ENCODE measurements at regions not wholly inside any gene's neighbourhood (a gene's known extent, or its start where the extent isn't known, plus 50 kb on each side); places are given as distances from the start of the nearest gene placed in this dataset.
"Not testable (repeated sequence)": the region's sequence is repeated elsewhere in the genome, so short reads cannot be mapped to it uniquely, and the experiment has no call there.

- no peaks in the 10 kb centered on the region for H3K36me3 ChIP-seq
- no peak overlapping the region for H3K4me3 ChIP-seq
- no peaks in the 10 kb centered on the region for H3K9me3 ChIP-seq
- H3K4me1 ChIP-seq, result no peaks in the 10 kb centered on the region
- no peak for TF ChIP-seq CTCF (IDR thresholded peaks at IDR 0.05)
- H3K27me3 ChIP-seq, result peaks cover 0 to 36% (median 9%) of the 10 kb centered on the region in 7 donors
- DNase-seq (peak in 1 of 2 donors; percentile 6), ATAC-seq (no peak)
- intact Hi-C loops (cut with DNase I), result no loop called here
- 79 to 90% methylated on average over 64 to 69 of the region's 69 CpGs for WGBS, 2 donors
- no peak overlapping the region for H3K27ac ChIP-seq
Observed at GRCh38 chr2:175256806-175257585, 75.5 kb upstream of the ATP5MC3 start.

- H3K36me3 ChIP-seq; H3K9me3 ChIP-seq; H3K27ac ChIP-seq; DNase-seq; ATAC-seq; intact Hi-C loops (cut with DNase I); H3K4me3 ChIP-seq; H3K4me1 ChIP-seq: not testable (repeated sequence)
- H3K27me3 ChIP-seq, result peaks cover 0 to 36% (median 9%) of the 10 kb centered on the region in 7 donors
- 75 to 77% methylated on average over 4 of the region's 4 CpGs for WGBS, 2 donors
Observed at GRCh38 chr2:175256391-175256790, 74.9 kb upstream of the ATP5MC3 start.

- TF ChIP-seq CTCF (IDR thresholded peaks at IDR 0.05), result no peak
- H3K27ac ChIP-seq, result no peak overlapping the region
- H3K9me3 ChIP-seq, result no peaks in the 10 kb centered on the region
- ATAC-seq, result no peak
- 43 to 51% methylated on average over 3 of the region's 3 CpGs for whole genome bisulfite sequencing, 2 donors
- H3K4me3 ChIP-seq, result no peak overlapping the region
- H3K4me1 ChIP-seq, result no peaks in the 10 kb centered on the region
- peaks cover 0 to 28% (median 17%) of the 10 kb centered on the region in 7 donors for H3K27me3 ChIP-seq
- H3K36me3 ChIP-seq, result no peaks in the 10 kb centered on the region
- intact Hi-C loops (cut with DNase I), result loop anchor here in 2 of 10 donors (5.0 kb wide), 1 partner anchor 843 kb away; the partner anchor contains the start of gene HOXD12 (in 2 of the 2)
- no peak for DNase-seq
Observed at GRCh38 chr2:175253871-175254270, 72.4 kb upstream of the ATP5MC3 start.

- TF ChIP-seq CTCF (IDR thresholded peaks at IDR 0.05), result peak in 8 of 9 donors; percentile 16 to 75 (median 62)
Observed at GRCh38 chr2:175251425-175252041, 70.0 kb upstream of the ATP5MC3 start.

More at GRCh38 chr2:175251425-175252041, 70.0 kb upstream of the ATP5MC3 start:
- no peaks in the 10 kb centered on the region for H3K9me3 ChIP-seq
- DNase-seq (no peak), ATAC-seq (no peak)
- no peak overlapping the region for H3K27ac ChIP-seq
- peaks cover 0 to 4% (median 0%) of the 10 kb centered on the region in 9 donors for H3K4me1 ChIP-seq
- intact Hi-C loops (cut with DNase I), result loop anchor here in 2 of 10 donors (5.0 kb wide), 1 partner anchor 846 kb away; the partner anchor contains the start of gene HOXD12 (in 2 of the 2)
- no peaks in the 10 kb centered on the region for H3K36me3 ChIP-seq
- no peak overlapping the region for H3K4me3 ChIP-seq
- peaks cover 0 to 26% (median 12%) of the 10 kb centered on the region in 7 donors for H3K27me3 ChIP-seq
- 17 to 30% methylated on average over 5 of the region's 5 CpGs for WGBS, 2 donors
